Activated T-cell treated with anti-CD3 and anti-CD28 coated beads, Interleukin-2, amount 50 U/mL, for 72 hours (primary cell): ENCODE measurements at regions not wholly inside any gene's neighbourhood (a gene's known extent, or its start where the extent isn't known, plus 50 kb on each side); places are given as distances from the start of the nearest gene placed in this dataset.
"Not testable (repeated sequence)": the region's sequence is repeated elsewhere in the genome, so short reads cannot be mapped to it uniquely, and the experiment has no call there.

Experiments used
- ATAC-seq, 2 donors: fragments of 150-1000 bp; cut with Tn5 transposase; replicated peaks in 1 of 2; 2 replicates each; pipeline ENCODE4 v1.10.0; 2021; ENCODE audit warnings: moderate library complexity in 2 of 2, mild to moderate bottlenecking in 1 of 2
- DNase-seq, 2 donors: peaks; one replicate each; pipeline ENCODE4 v3.0.0; 2021 to 2022; ENCODE audit warnings: mixed read lengths in 1 of 2
- H3K27ac Mint-ChIP-seq: one replicate; pipeline ENCODE4 v1.8.0; 2022; ENCODE audit warnings: mild to moderate bottlenecking, moderate library complexity, mixed read lengths
- H3K27me3 Mint-ChIP-seq: one replicate; pipeline ENCODE4 v1.8.0; 2022; ENCODE audit warnings: low read depth, mixed read lengths
- H3K36me3 Mint-ChIP-seq, 2 donors: one replicate each; pipeline ENCODE4 v1.8.0; 2022; ENCODE audit warnings: mixed read lengths in 2 of 2, mild to moderate bottlenecking in 1 of 2; ENCODE audit not compliant: insufficient read depth in 2 of 2
- H3K4me1 Mint-ChIP-seq: one replicate; pipeline ENCODE4 v1.8.0; 2022; ENCODE audit warnings: low read depth, mixed read lengths
- H3K4me3 Mint-ChIP-seq, 2 donors: one replicate each; pipeline ENCODE4 v1.8.0; 2022; ENCODE audit warnings: mild to moderate bottlenecking in 2 of 2, mixed read lengths in 2 of 2, moderate library complexity in 2 of 2
- H3K9me3 Mint-ChIP-seq, 2 donors: one replicate each; pipeline ENCODE4 v1.8.0; 2022; ENCODE audit warnings: mixed read lengths in 2 of 2

DNA sequence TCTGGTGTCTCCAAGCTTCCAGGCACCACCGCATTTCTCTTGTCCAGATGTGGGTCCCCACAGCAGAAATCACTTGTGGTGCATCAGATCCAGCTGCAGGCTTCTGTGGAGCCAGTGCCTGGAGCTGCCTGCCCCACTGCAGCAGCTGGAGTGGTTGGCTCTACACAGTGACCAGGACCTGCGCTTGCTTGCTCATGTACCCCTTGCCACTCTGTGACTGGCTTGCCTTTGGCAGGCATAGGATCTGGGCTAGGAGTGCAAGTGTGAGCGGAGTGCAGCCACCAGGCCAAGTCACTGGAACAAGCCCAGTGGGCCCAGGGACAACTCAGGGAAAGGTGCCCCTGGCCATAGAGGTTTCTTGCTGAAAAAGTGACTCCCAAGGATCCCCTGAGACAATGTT, 1400.0 kb upstream of the ALCAM start:
- H3K27me3 Mint-ChIP-seq: no peaks in the 10 kb centered on the region
- no peaks in the 10 kb centered on the region for H3K36me3 Mint-ChIP-seq
- no peaks in the 10 kb centered on the region for H3K4me1 Mint-ChIP-seq
- no peak for DNase-seq
- H3K4me3 Mint-ChIP-seq: no peak overlapping the region
- H3K27ac Mint-ChIP-seq: no peak overlapping the region
- no peak for ATAC-seq
- H3K9me3 Mint-ChIP-seq: peaks cover 0 to 1% of the 10 kb centered on the region in 2 donors

DNA sequence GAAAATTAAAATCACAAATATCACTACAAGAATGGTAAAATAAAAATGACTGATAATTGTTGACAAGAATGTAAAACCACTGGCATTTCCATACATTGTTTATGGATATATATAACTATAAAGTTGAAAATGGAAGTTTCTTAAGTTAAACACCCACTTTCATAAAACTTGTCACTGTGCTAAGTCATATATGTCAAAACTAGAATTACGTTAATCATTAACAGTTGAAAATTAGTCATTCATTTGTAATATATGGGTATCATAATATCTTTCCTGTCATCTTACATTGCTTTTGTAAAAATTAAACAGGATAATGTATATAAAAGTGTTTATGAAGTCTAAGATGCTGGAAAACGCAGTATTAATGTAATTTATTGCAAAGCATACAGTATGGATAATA, 1398.6 kb upstream of the ALCAM start:
- Mint-ChIP-seq H3K9me3 (peaks cover 0 to 5% of the 10 kb centered on the region in 2 donors), H3K27me3 (no peaks in the 10 kb centered on the region), H3K27ac (no peak overlapping the region), H3K4me3 (no peak overlapping the region), H3K4me1 (no peaks in the 10 kb centered on the region), H3K36me3 (no peaks in the 10 kb centered on the region)
- no peak for DNase-seq
- ATAC-seq: no peak

- Mint-ChIP-seq H3K27ac (no peak overlapping the region), H3K9me3 (peaks cover 0 to 6% of the 10 kb centered on the region in 2 donors), H3K4me1 (no peaks in the 10 kb centered on the region), H3K27me3 (no peaks in the 10 kb centered on the region), H3K36me3 (no peaks in the 10 kb centered on the region), H3K4me3 (no peak overlapping the region)
- ATAC-seq (no peak), DNase-seq (no peak)
Observed at GRCh38 chr3:103968751-103969150, 1398.0 kb upstream of the ALCAM start.

GRCh38 chr3:103976931-103977339, 1389.8 kb upstream of the ALCAM start:
- Mint-ChIP-seq H3K27me3 (no peaks in the 10 kb centered on the region), H3K36me3 (no peaks in the 10 kb centered on the region), H3K27ac (no peak overlapping the region), H3K4me3 (no peak overlapping the region), H3K9me3 (peaks cover 0 to 12% of the 10 kb centered on the region in 2 donors), H3K4me1 (no peaks in the 10 kb centered on the region)
- ATAC-seq: no peak
- DNase-seq: no peak

DNA sequence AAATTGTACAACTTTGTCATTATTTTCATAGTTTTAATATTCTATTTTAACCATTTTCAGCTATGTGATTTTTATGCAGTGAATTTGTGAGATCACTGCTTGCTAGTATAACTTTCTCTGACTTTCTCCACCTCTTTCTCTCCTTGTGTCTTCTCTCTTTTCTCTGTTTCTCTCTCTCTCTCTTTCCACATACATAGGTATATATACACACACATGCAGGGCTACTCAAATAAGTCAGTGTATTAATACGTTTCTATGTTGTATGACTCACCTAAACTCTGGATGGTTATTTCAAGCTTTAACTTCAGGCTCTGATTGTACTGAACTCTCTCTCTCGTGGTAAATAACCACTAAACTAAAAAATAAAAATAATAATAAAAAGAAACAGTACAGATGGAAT, 1389.3 kb upstream of the ALCAM start:
- no peak for ATAC-seq
- H3K4me3 Mint-ChIP-seq: no peak overlapping the region
- DNase-seq: no peak
- no peaks in the 10 kb centered on the region for H3K27me3 Mint-ChIP-seq
- H3K36me3 Mint-ChIP-seq: no peaks in the 10 kb centered on the region
- H3K9me3 Mint-ChIP-seq: peaks cover 0 to 8% of the 10 kb centered on the region in 2 donors
- no peak overlapping the region for H3K27ac Mint-ChIP-seq
- no peaks in the 10 kb centered on the region for H3K4me1 Mint-ChIP-seq

DNA sequence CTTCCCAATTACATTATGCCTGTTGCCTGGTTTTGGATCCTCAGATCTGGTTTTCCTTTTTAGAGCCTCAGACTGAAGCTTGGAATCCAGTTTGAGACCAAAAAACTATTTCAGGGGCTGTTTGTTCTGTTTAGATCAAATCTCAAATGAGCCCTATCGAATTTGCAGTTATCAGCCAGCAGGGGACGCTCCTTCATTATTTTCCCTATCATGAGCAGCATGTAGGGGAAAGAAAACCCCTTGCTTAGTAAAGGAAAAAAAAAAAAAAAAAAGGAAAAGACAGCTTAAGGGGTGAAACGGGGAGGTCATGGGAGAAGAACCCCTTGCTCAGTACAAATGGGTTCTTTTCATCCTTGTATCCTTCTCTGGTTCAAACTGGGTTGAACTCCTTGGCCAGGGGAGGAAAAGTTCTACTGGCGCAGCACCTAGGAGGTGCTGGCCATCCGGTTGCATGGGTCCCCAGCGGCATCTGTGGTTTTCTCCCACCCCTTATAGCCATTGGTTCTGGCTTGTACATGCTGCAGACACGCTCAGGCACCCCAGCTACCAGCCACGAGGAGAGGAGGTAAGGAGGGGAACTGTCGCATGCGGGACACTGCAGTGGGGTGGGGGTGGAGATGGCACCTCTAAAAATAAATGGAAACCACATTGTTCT, 1375.1 kb upstream of the ALCAM start:
- no peak overlapping the region for H3K27ac Mint-ChIP-seq
- no peak for ATAC-seq
- no peaks in the 10 kb centered on the region for H3K4me1 Mint-ChIP-seq
- DNase-seq: no peak
- H3K9me3 Mint-ChIP-seq: no peaks in the 10 kb centered on the region
- H3K27me3 Mint-ChIP-seq: no peaks in the 10 kb centered on the region
- no peak overlapping the region for H3K4me3 Mint-ChIP-seq
- no peaks in the 10 kb centered on the region for H3K36me3 Mint-ChIP-seq

- H3K4me1 Mint-ChIP-seq: no peaks in the 10 kb centered on the region
- ATAC-seq (no peak), DNase-seq (no peak)
- no peaks in the 10 kb centered on the region for H3K9me3 Mint-ChIP-seq
- no peak overlapping the region for H3K27ac Mint-ChIP-seq
- H3K4me3 Mint-ChIP-seq: no peak overlapping the region
- no peaks in the 10 kb centered on the region for H3K36me3 Mint-ChIP-seq
- H3K27me3 Mint-ChIP-seq: no peaks in the 10 kb centered on the region
Observed at GRCh38 chr3:103992469-103992868, 1374.2 kb upstream of the ALCAM start.

GRCh38 chr3:104004956-104005355, 1361.8 kb upstream of the ALCAM start:
- Mint-ChIP-seq H3K36me3 (no peaks in the 10 kb centered on the region), H3K9me3 (peaks cover 0 to 4% of the 10 kb centered on the region in 2 donors), H3K27ac (no peak overlapping the region), H3K27me3 (no peaks in the 10 kb centered on the region), H3K4me3 (no peak overlapping the region), H3K4me1 (no peaks in the 10 kb centered on the region)
- DNase-seq: no peak
- ATAC-seq: no peak

- H3K27me3 Mint-ChIP-seq: no peaks in the 10 kb centered on the region
- H3K9me3 Mint-ChIP-seq: peaks cover 0 to 4% of the 10 kb centered on the region in 2 donors
- H3K4me3 Mint-ChIP-seq: no peak overlapping the region
- no peaks in the 10 kb centered on the region for H3K4me1 Mint-ChIP-seq
- ATAC-seq (no peak), DNase-seq (no peak)
- H3K36me3 Mint-ChIP-seq: no peaks in the 10 kb centered on the region
- H3K27ac Mint-ChIP-seq: no peak overlapping the region
Observed at GRCh38 chr3:104005815-104006214, 1360.9 kb upstream of the ALCAM start.

DNA sequence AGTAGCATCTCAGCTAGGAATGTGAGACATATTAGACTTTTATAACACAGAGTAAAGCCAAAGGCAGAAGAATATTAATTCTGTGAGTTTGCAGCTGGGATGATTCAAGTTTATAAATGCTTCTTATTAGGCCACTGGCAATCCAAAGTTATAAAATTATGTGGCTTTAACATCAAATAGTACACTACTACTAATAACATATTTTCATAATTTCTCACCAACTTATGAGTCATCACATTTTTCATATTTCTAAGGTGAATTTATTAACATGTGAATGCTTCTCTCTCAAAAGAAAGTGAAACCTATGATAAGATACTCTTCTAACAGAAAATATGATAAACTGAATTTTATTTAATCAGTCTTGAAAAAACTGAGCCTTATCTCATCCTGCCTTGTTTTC, 1348.2 kb upstream of the ALCAM start:
- no peaks in the 10 kb centered on the region for H3K4me1 Mint-ChIP-seq
- no peak for DNase-seq
- H3K36me3 Mint-ChIP-seq: peaks cover 0 to 6% of the 10 kb centered on the region in 2 donors
- H3K27ac Mint-ChIP-seq: no peak overlapping the region
- H3K4me3 Mint-ChIP-seq: no peak overlapping the region
- no peaks in the 10 kb centered on the region for H3K27me3 Mint-ChIP-seq
- peaks cover 8 to 16% of the 10 kb centered on the region in 2 donors for H3K9me3 Mint-ChIP-seq
- ATAC-seq: no peak

- H3K36me3 Mint-ChIP-seq: no peaks in the 10 kb centered on the region
- H3K27ac Mint-ChIP-seq: no peak overlapping the region
- ATAC-seq (no peak), DNase-seq (no peak)
- no peaks in the 10 kb centered on the region for H3K4me1 Mint-ChIP-seq
- no peak overlapping the region for H3K4me3 Mint-ChIP-seq
- peaks cover 7 to 9% of the 10 kb centered on the region in 2 donors for H3K9me3 Mint-ChIP-seq
- H3K27me3 Mint-ChIP-seq: no peaks in the 10 kb centered on the region
Observed at GRCh38 chr3:104031598-104031997, 1335.1 kb upstream of the ALCAM start.

DNA sequence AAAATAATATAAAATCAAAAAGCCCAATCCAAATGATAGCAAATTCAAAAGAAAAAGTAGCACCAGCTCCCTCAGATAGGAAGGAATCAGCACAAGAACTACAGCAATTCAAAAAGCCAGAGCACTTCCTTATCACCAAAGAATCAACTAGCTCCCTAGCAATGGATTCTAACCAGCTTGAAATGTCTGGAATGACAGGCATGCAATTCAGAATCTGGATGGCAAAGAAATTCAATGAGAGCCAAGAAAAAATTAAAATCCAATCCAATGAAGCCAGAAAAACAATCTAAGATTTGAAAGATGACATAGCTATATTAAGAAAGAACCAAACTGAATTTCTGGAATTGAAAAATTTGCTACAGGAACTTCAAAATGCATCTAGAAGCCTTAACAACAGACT, 1334.4 kb upstream of the ALCAM start:
- ATAC-seq (no peak), DNase-seq (no peak)
- H3K27ac Mint-ChIP-seq: no peak overlapping the region
- peaks cover 7 to 9% of the 10 kb centered on the region in 2 donors for H3K9me3 Mint-ChIP-seq
- H3K27me3 Mint-ChIP-seq: no peaks in the 10 kb centered on the region
- H3K36me3 Mint-ChIP-seq: no peaks in the 10 kb centered on the region
- H3K4me1 Mint-ChIP-seq: no peaks in the 10 kb centered on the region
- no peak overlapping the region for H3K4me3 Mint-ChIP-seq

- H3K27me3 Mint-ChIP-seq: no peaks in the 10 kb centered on the region
- DNase-seq (no peak), ATAC-seq (no peak)
- H3K9me3 Mint-ChIP-seq: peaks cover 4% of the 10 kb centered on the region in 2 donors
- no peaks in the 10 kb centered on the region for H3K36me3 Mint-ChIP-seq
- H3K4me1 Mint-ChIP-seq: no peaks in the 10 kb centered on the region
- no peak overlapping the region for H3K27ac Mint-ChIP-seq
- no peak overlapping the region for H3K4me3 Mint-ChIP-seq
Observed at GRCh38 chr3:104040896-104041295, 1325.8 kb upstream of the ALCAM start.

DNA sequence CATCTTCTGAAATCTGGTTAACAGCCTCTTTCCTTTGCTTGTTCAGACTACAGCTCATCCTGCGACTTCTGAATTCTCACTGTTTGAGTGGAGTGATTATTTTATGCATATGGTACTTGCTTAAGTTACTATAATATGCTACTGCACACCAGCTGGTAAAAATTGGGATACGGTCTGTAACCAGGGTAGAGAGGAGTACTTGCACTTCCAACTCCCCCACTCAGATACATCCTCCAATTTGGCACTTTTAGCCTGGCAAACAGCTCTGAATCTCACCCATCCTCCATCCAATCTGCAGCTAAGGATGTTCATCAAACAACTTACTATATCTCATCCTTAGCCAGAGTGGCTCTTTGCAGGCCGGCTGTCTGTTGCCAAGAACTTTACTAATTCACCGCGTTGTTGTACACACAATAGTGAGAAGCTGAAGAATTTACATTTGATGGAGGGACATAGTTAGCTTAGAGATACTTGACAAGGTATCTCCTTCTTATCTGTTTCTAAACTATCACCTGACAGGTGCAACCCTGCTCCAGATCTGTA, 1323.6 kb upstream of the ALCAM start:
- not testable (repeated sequence) for H3K27ac Mint-ChIP-seq, H3K27me3 Mint-ChIP-seq, H3K9me3 Mint-ChIP-seq, H3K4me3 Mint-ChIP-seq, H3K4me1 Mint-ChIP-seq, DNase-seq, ATAC-seq, H3K36me3 Mint-ChIP-seq
